ENCODE measurements at regions not wholly inside any gene's neighbourhood (a gene's known extent, or its start where the extent isn't known, plus 50 kb on each side); places are given as distances from the start of the nearest gene placed in this dataset.

GRCh38 chr7:3128857-3129490, 85.3 kb upstream of the CARD11 start:
- Histone ChIP-seq H3K4me1 (peaks cover 0 to 12% (median 0%) of the 10 kb centered on the region in 10 experiments; a peak in 1 of 20 replicates), H3K36me3 (no peaks in the 10 kb centered on the region), H3K9ac (no peak overlapping the region), H3K9me3 (replicated peaks in 1 of 11) (peaks cover 13 to 29% (median 17%) of the 10 kb centered on the region in 11 experiments), H4K20me1 (no peaks in the 10 kb centered on the region), H3K27ac (no peak overlapping the region), H3K4me2 (no peak overlapping the region), H3K4me3 (no peak overlapping the region), H3K27me3 (no peaks in the 10 kb centered on the region)
- no peak for TF ChIP-seq Cebpa-rat (IDR thresholded peaks at IDR 0.05)

GRCh38 chr7:3133811-3134385, 90.2 kb upstream of the CARD11 start:
- Histone ChIP-seq H3K27ac (no peak overlapping the region), H3K36me3 (no peaks in the 10 kb centered on the region), H3K9me3 (replicated peaks in 1 of 11) (peaks cover 13 to 39% (median 17%) of the 10 kb centered on the region in 11 experiments), H3K4me2 (no peak overlapping the region), H4K20me1 (no peaks in the 10 kb centered on the region), H3K4me1 (peaks cover 0 to 20% (median 4%) of the 10 kb centered on the region in 10 experiments; a peak in 13 of 20 replicates), H3K4me3 (no peak overlapping the region), H3K27me3 (no peaks in the 10 kb centered on the region), H3K9ac (no peak overlapping the region)
- TF ChIP-seq Cebpa-rat (IDR thresholded peaks at IDR 0.05) = no peak

GRCh38 chr7:3134745-3135144, 91.1 kb upstream of the CARD11 start:
- no peaks in the 10 kb centered on the region for H3K27me3 ChIP-seq
- H3K9ac ChIP-seq = no peak overlapping the region
- peaks cover 13 to 37% (median 17%) of the 10 kb centered on the region in 11 experiments; a peak in 21 of 22 replicates for H3K9me3 ChIP-seq (replicated peaks in 1 of 11)
- H3K27ac ChIP-seq = no peak overlapping the region
- no peak for TF ChIP-seq Cebpa-rat (IDR thresholded peaks at IDR 0.05)
- H3K36me3 ChIP-seq = no peaks in the 10 kb centered on the region
- no peak overlapping the region for H3K4me3 ChIP-seq
- no peak overlapping the region for H3K4me2 ChIP-seq
- no peaks in the 10 kb centered on the region for H4K20me1 ChIP-seq
- peaks cover 7 to 23% (median 13%) of the 10 kb centered on the region in 10 experiments for H3K4me1 ChIP-seq

- no peak overlapping the region for H3K27ac ChIP-seq
- TF ChIP-seq Cebpa-rat (IDR thresholded peaks at IDR 0.05) = no peak
- no peak overlapping the region for H3K4me2 ChIP-seq
- no peak overlapping the region for H3K4me3 ChIP-seq
- H3K9me3 ChIP-seq (replicated peaks in 1 of 11) = peaks cover 10 to 28% (median 14%) of the 10 kb centered on the region in 11 experiments; a peak in 21 of 22 replicates
- no peaks in the 10 kb centered on the region for H3K27me3 ChIP-seq
- no peak overlapping the region for H3K9ac ChIP-seq
- H3K36me3 ChIP-seq = no peaks in the 10 kb centered on the region
- H3K4me1 ChIP-seq = peaks cover 12 to 25% (median 18%) of the 10 kb centered on the region in 10 experiments
- no peaks in the 10 kb centered on the region for H4K20me1 ChIP-seq
These were observed 92.0 kb upstream of the CARD11 start for GRCh38 chr7:3135626-3136025.

- peak overlapping the region in 1 of 11 experiments; percentile 43; a peak in 1 of 22 replicates for H3K4me2 ChIP-seq
- no peak overlapping the region for H3K9ac ChIP-seq
- no peak overlapping the region for H3K27ac ChIP-seq
- no peaks in the 10 kb centered on the region for H3K36me3 ChIP-seq
- H4K20me1 ChIP-seq = no peaks in the 10 kb centered on the region
- peaks cover 12 to 32% (median 24%) of the 10 kb centered on the region in 10 experiments for H3K4me1 ChIP-seq
- peaks cover 0 to 19% (median under 1%) of the 10 kb centered on the region in 11 experiments; a peak in 7 of 22 replicates for H3K9me3 ChIP-seq (replicated peaks in 1 of 11)
- H3K27me3 ChIP-seq = no peaks in the 10 kb centered on the region
- TF ChIP-seq Cebpa-rat (IDR thresholded peaks at IDR 0.05) = no peak
- no peak overlapping the region for H3K4me3 ChIP-seq
These were observed 94.5 kb upstream of the CARD11 start for GRCh38 chr7:3138206-3138605.

GRCh38 chr7:3138997-3139396, 95.3 kb upstream of the CARD11 start:
- Histone ChIP-seq H3K27ac (peak overlapping the region in 4 of 11 experiments; percentile 10 to 36 (median 25); a peak in 4 of 22 replicates), H3K4me3 (no peak overlapping the region), H3K36me3 (no peaks in the 10 kb centered on the region), H3K4me2 (peak overlapping the region in 10 of 11 experiments; percentile 1 to 43 (median 30); a peak in 12 of 22 replicates), H3K4me1 (peaks cover 13 to 39% (median 30%) of the 10 kb centered on the region in 10 experiments), H3K27me3 (no peaks in the 10 kb centered on the region), H3K9me3 (replicated peaks in 1 of 11) (peaks cover 0 to 22% (median 4%) of the 10 kb centered on the region in 11 experiments; a peak in 7 of 22 replicates), H4K20me1 (no peaks in the 10 kb centered on the region), H3K9ac (no peak overlapping the region)
- peak in 5 of 11 experiments; percentile 16 to 41 (median 27); a peak in 1 of 22 replicates for TF ChIP-seq Cebpa-rat (IDR thresholded peaks at IDR 0.05)

- Histone ChIP-seq H3K27me3 (no peaks in the 10 kb centered on the region), H3K4me1 (peaks cover 16 to 57% (median 47%) of the 10 kb centered on the region in 10 experiments), H3K36me3 (no peaks in the 10 kb centered on the region), H3K9me3 (replicated peaks in 1 of 11) (peaks cover 0 to 22% (median 4%) of the 10 kb centered on the region in 11 experiments; a peak in 6 of 22 replicates), H3K27ac (0 out of 22 replicates have a peak overlapping the region, but pooled peaks of 1 of the 11 experiments have one; percentile 10), H3K4me3 (no peak overlapping the region), H3K4me2 (peak overlapping the region in 7 of 11 experiments; percentile 14 to 53 (median 31); a peak in 8 of 22 replicates), H4K20me1 (no peaks in the 10 kb centered on the region), H3K9ac (no peak overlapping the region)
- TF ChIP-seq Cebpa-rat (IDR thresholded peaks at IDR 0.05) = no peak
These were observed 97.2 kb upstream of the CARD11 start for GRCh38 chr7:3140834-3141233.

GRCh38 chr7:3141326-3141725, 97.7 kb upstream of the CARD11 start:
- no peaks in the 10 kb centered on the region for H4K20me1 ChIP-seq
- TF ChIP-seq Cebpa-rat (IDR thresholded peaks at IDR 0.05) = no peak
- H3K36me3 ChIP-seq = no peaks in the 10 kb centered on the region
- no peak overlapping the region for H3K27ac ChIP-seq
- H3K4me2 ChIP-seq = peak overlapping the region in 4 of 11 experiments; percentile 21 to 45 (median 32); a peak in 1 of 22 replicates
- no peak overlapping the region for H3K4me3 ChIP-seq
- H3K9ac ChIP-seq = no peak overlapping the region
- peaks cover 0 to 22% (median 4%) of the 10 kb centered on the region in 11 experiments; a peak in 6 of 22 replicates for H3K9me3 ChIP-seq (replicated peaks in 1 of 11)
- peaks cover 16 to 59% (median 47%) of the 10 kb centered on the region in 10 experiments for H3K4me1 ChIP-seq
- H3K27me3 ChIP-seq = no peaks in the 10 kb centered on the region
